ENCODE measurements at regions not wholly inside any gene's neighbourhood (a gene's known extent, or its start where the extent isn't known, plus 50 kb on each side); places are given as distances from the start of the nearest gene placed in this dataset.
A peak's percentile ranks its signal among the peaks of the same experiment; 100 is the strongest.
"Not testable (repeated sequence)": the region's sequence is repeated elsewhere in the genome, so short reads cannot be mapped to it uniquely, and the experiment has no call there.

DNA sequence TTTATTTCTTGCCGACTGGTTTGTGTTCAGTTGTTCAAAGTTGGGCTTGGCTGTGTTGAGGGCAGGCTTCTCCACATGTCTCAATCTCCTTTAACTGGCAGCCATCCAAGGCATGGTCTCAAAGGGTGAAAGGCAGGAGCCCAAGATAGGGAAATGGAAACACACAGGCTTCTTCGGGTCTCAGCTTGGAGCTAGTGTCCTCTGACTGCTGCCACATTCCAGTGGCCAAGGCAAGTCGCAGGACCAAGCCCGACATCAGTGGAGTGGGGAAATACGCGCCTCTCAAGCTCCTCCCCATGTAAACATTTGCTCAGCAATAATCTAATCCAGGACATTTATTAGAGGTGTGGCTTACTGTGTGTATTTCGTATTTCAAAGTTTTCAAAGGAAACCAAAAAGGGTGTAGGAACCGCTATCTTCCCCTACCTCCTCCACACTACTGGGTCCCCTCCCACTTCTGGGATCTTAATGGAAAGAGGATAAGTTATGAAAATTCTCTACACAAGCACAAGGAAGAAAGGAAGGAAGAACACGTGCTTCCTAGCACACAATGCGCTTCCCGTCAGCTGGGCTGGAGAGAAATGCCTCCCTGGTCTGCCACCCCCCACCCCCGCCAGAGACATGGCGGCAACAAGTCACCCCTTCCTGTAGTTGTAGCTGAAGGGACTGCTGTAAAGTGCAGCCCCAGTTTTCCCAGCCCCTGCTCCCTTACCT is 181.7 kb downstream of the FAM43A start:
- no peak for DNase-seq

- DNase-seq, result no peak
Observed at GRCh38 chr3:194868831-194869230, 183.1 kb downstream of the FAM43A start.

DNA sequence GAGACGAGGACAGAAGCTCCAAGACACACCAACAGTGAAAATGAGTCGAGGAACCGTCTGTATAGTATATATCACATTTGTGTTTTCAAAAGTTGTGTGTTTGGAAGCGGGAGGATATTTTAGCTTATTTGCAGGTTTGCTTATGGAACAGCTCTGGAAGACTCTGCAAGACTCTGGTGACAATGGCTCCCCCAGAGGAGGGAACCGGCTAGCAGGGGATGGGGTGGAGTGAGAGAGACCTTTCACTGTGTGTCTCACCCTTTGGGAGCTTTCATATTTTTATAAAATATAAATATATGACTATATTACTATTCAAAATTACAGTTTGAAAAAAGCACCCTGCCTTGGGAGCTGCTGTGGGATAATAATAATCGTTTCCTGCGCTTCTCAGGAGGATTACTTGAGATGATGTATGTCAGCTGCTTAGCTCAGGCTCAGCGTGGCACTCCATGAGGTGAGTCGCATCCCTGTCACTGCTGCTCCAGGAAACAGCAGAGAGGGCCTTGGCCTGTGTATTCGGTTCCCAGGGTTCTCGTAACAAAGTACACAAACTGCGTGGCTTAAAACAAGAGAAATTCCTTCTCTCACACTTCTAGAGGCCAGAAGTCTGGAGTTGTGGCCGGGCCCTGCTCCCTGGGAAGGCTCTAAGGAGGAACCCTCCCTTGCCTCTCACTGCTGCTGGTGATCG is 183.9 kb downstream of the FAM43A start:
- DNase-seq, result no peak

GRCh38 chr3:194870394-194871110 is 184.9 kb downstream of the FAM43A start:
- DNase-seq, result no peak

DNA sequence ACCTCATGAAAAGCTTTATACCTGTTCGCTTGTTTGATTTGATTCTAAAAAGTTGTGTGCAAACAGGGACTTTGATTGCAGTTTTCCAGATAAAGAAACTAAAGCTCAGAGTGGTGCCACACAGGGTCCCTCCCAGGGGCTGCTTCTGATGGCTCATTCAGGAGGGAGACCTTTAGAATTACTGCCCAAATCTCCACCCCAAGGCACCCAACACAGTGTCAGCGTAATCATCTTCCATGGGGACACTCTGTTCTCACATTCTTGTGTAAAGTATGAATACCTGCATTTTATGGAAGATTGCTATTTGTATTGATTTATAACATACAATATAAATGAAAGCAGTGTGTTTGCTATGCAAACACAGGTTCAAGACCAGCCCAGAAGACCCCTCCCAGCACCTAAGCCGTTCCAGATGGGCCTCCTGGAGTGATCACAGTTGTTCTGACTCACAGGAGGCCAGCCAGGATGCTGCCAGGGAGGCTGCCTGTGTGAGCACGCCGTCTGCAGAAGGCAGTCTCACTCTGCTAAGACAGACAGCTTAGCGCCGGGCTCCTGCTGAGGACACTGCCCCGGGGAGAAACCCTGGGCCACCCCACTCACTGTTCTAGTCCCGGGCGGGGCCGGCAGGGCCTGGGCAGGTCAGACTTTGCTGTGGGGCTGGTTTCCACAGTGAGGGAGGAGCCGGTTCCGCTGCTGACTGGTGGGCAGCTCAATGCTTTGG is 185.6 kb downstream of the FAM43A start:
- no peak for DNase-seq

GRCh38 chr3:194871864-194872668 is 186.4 kb downstream of the FAM43A start:
- DNase-seq, result no peak

- DNase-seq, result no peak
Observed at GRCh38 chr3:194872669-194872977, 186.9 kb downstream of the FAM43A start.

GRCh38 chr3:194873474-194873873 is 187.8 kb downstream of the FAM43A start:
- DNase-seq, result not testable (repeated sequence)

- no peak for DNase-seq
Observed at GRCh38 chr3:194874206-194874605, 188.5 kb downstream of the FAM43A start.

DNA sequence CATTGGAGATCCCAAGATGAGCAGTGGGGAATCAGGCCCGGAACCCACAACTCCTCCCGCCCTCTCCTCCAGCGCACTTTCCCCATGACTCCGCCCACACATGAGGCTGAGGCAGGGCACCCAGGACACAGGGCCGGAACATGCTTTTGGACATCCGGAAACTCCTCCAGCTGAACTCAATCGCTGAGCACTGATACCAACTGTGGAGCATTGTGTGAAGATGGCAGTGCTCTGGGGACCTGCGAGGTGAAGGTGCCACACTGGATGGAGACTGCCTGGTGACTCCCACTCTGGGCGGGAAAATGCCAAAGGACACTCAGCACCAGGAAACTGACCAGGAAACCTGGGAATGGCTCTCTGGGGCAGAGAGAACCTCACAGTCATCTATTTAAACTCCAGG is 189.1 kb downstream of the FAM43A start:
- no peak for DNase-seq

- DNase-seq, result no peak
Observed at GRCh38 chr3:194875581-194876402, 190.1 kb downstream of the FAM43A start.

- DNase-seq, result no peak
Observed at GRCh38 chr3:194876403-194877095, 190.9 kb downstream of the FAM43A start.

- DNase-seq, result no peak
Observed at GRCh38 chr3:194877291-194878119, 191.8 kb downstream of the FAM43A start.

GRCh38 chr3:194879126-194879877 is 193.6 kb downstream of the FAM43A start:
- peak; percentile 2 for DNase-seq

DNA sequence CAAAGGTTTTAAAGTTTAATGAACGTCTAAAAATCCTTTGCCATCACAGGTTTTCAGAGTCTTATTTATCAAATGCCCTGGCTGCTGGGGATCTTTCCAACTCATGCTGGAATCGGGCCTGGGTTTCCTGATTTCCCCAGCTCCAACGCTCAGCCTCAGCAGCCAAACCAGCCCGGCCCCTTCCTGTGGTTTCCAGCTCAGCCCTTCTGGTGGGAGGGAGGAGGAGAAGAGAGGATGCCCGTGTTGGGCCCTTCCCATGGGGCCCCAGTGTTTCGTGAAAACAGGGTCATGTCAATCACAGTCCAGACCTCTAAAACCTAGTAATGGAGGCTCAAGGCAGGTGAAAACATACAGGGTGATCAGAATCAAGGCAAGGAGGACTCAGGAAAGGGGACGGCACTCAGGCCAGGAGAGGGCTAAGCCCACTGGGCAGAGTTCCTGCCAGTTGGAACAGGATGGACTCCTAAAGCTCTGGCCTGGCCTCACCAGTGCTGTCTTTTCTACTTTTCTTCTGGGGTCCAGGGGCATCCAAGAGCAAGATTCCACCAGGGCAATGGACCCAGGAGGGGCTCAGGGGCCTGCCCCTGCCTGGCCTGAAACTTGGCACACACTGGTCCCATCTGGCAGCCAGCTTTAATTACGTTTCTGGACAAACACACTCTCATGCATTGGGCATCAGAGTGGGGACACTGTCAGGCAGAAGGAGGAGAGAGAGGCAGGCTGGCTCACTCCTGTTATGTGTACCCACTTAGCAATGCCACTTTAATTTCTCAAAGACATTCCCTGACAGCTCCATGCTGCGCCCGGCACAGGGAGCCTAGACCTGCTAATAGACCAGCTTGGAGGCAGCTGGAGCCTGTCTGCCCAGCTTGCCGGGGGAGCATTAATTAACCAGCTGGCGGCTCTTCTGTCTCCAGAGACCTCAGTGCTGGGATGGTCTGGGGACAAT is 194.6 kb downstream of the FAM43A start:
- peak; percentile 25 for DNase-seq

- DNase-seq, result no peak
Observed at GRCh38 chr3:194880940-194881925, 195.6 kb downstream of the FAM43A start.

All from stimulated activated CD8-positive, alpha-beta memory T cell treated with anti-CD3 and anti-CD28 coated beads, Interleukin-4, amount 100 ng/mL, for 48 hours (primary cell).